ENCODE measurements at regions not wholly inside any gene's neighbourhood (a gene's known extent, or its start where the extent isn't known, plus 50 kb on each side); places are given as distances from the start of the nearest gene placed in this dataset.
A peak's percentile ranks its signal among the peaks of the same experiment; 100 is the strongest.
"Not testable (repeated sequence)": the region's sequence is repeated elsewhere in the genome, so short reads cannot be mapped to it uniquely, and the experiment has no call there.

DNA sequence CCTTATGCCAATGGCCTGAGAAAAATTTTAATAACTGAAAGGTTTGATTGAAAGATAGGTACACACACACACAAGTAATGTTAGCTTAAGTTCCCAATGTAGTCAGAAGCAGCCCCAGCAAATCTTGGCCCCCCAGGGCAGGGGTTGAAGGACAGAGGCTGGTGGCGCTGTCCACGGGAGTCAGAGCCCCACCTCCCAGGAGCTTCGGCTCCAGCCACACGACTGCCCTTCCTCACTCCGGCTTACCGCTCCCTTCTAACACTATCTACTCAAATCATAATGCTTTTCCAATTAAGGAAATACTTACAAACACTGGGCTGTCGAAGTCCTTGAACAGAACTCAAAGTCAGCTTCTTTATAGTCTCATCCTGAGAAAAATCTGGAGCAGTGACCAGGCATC, 163.9 kb upstream of the NBPF12 start:
- H3K9me3 ChIP-seq; DNase-seq; ATAC-seq (ENCODE audit: low FRiP score in 2 of 2); H3K27me3 ChIP-seq; H3K4me3 ChIP-seq; H3K27ac ChIP-seq; H3K36me3 ChIP-seq; H3K4me1 ChIP-seq: not testable (repeated sequence)
- WGBS, 2 donors, result 60% methylated on average over 4 to 7 of the region's 7 CpGs

DNA sequence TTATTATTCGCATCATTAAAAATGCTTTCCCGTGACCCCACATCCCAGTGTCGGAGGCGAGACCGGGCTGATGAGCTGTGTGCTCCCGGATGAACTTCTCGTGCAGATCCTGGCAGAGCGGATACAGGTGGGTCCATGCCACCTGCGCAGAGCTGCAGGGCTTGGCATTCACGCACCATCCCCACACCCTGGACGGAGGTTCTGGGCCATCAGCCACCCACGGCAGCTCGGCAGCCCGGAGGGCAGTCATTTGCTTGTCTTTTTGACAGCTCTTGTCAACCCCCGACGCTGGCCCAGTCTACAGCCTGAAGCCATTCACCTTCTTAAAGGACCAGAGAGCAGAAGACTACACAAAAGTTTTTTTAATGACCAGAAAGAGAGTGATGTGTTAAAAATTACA, 166.7 kb upstream of the NBPF12 start:
- 74 to 83% methylated on average over 13 to 16 of the region's 16 CpGs for WGBS, 2 donors
- H3K27ac ChIP-seq, H3K36me3 ChIP-seq, H3K4me3 ChIP-seq, H3K9me3 ChIP-seq, H3K27me3 ChIP-seq, H3K4me1 ChIP-seq: not testable (repeated sequence)
- peak in 1 of 2 donors; percentile 49 for DNase-seq
- ATAC-seq (ENCODE audit: low FRiP score in 2 of 2), result peak; percentile 23 to 30

DNA sequence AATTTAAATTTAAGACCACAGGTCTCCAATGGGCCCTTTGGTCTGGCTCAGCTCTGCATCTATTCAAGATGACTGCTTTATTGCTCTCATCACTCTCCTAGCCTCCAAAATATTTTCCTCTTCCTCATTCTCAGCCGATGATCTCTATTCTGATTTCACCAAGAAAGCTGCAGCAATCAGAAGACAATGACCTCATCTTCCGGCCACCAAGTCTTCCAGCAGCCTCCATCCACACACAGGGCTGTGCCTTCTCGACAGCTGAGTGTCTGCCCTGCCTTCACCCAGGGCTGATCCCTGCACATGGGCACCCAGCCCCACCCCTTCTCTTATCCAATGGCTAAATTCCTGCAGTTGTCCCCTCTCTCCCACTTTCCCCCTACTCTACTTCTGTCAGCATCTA, 167.1 kb upstream of the NBPF12 start:
- peak; percentile 46 to 60 for ATAC-seq (ENCODE audit: low FRiP score in 2 of 2)
- H3K36me3 ChIP-seq, DNase-seq, H3K27me3 ChIP-seq, H3K4me3 ChIP-seq, H3K27ac ChIP-seq, H3K9me3 ChIP-seq, H3K4me1 ChIP-seq: not testable (repeated sequence)
- no CpG with 5 or more reads among the region's 3 CpGs for WGBS, 2 donors

DNA sequence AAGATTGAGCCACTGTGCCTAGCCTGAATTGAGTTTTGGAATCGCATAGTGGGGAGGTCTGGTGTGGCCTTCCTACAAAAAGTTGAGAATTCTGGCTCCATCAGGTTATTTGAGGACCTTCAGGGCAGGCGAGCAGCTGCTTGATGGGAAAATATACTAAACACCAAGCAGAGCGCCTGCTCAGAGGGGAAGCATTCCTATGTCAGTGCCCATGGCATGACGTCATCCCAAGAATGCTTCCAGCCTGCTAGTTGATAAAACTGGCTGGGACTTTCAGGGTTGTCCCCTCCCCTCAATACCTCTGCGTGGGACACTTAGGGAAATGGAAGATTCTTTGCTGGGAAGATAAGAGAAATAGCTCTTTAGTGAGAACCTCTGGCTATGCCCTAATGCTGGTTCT, 174.9 kb upstream of the NBPF12 start:
- not testable (repeated sequence) for ATAC-seq (ENCODE audit: low FRiP score in 2 of 2); H3K4me1 ChIP-seq; H3K27me3 ChIP-seq; H3K36me3 ChIP-seq; H3K27ac ChIP-seq; DNase-seq; H3K9me3 ChIP-seq; H3K4me3 ChIP-seq
- no CpG with 5 or more reads among the region's 5 CpGs for WGBS, 2 donors

DNA sequence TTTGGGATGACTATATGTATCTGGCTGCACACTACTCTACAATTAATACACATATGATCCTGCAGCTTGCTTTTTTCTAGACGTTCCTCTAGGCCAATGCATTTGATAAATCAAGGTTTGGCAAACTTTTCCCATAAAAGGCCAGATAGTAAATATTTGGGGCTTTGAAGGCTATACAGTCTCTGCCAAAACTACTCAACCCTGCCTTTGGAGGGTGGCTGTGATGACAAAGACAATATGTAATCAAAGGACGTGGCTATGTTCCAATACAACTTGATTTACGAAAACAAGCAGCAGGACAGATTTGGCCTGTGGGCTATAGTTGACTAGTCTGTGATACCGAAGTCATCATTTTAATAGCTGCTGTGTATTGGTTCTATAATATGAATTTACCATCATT, 181.3 kb upstream of the NBPF12 start:
- ATAC-seq (ENCODE audit: low FRiP score in 2 of 2); H3K4me1 ChIP-seq; H3K9me3 ChIP-seq; H3K27me3 ChIP-seq; H3K36me3 ChIP-seq; H3K27ac ChIP-seq; H3K4me3 ChIP-seq; DNase-seq: not testable (repeated sequence)
- 74% methylated on average over 3 of the region's 4 CpGs; no CpG with 5 or more reads in 1 of the 2 donors for WGBS, 2 donors

DNA sequence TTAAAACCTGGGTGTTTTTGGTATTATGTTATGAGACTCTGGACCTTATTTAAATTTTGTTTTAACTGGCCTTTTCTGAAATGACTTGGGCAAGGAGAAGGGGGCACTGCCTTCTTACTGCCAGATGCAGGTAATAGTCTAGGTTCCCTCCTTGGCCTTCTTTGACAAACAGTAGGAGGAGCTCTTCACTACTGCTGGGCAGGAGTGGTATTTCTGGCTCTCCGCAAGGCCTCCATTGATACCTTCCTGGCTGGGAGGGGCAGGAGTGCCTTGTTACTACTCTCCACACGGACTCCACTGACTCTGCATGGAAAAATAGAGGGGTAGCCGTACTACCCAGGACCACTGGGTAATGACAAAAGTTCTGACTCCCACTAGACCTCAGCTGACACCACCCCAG, 189.4 kb upstream of the NBPF12 start:
- not testable (repeated sequence) for H3K4me1 ChIP-seq, H3K9me3 ChIP-seq, H3K36me3 ChIP-seq, H3K27me3 ChIP-seq, H3K4me3 ChIP-seq, H3K27ac ChIP-seq, DNase-seq
- WGBS, 2 donors, result no CpG with 5 or more reads among the region's 3 CpGs
- peak in 1 of 2 donors; percentile 30 for ATAC-seq (ENCODE audit: low FRiP score in 2 of 2)

DNA sequence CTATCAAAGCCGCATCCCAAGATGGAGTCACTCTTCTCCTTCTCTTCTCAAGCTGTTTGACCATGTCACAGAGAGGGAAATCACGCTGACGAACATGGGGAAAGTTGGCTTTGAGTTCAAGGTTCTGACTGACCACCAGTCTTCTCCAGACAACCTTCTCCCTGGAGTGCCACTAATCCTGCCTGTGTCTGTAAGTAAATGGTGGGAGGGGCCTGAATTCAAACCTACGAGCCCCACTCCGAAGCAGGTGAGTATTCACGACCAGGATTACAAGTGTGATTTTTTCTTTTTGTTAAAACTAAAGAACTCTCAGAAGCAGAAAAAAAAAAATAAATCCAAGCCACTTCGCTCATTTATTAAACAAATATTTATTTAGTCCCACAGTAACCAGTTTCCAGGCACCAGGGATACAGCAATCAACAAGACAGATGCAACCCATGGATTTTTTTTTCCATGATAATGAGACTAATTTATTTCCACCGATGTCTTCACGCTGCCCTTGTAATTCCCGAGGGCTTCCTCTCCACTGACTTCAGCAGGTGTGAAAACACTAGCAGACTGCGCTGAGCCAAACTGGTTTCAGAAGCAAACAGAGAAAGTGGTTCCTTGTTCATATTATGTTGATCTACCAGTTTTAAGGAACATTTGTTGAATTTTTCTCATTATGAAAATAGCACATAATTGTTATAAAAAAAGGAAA, 206.0 kb upstream of the NBPF12 start:
- H3K9me3 ChIP-seq; H3K4me3 ChIP-seq; H3K27ac ChIP-seq; H3K36me3 ChIP-seq; H3K4me1 ChIP-seq; DNase-seq; H3K27me3 ChIP-seq; ATAC-seq (ENCODE audit: low FRiP score in 2 of 2): not testable (repeated sequence)
- 51 to 52% methylated on average over 8 to 10 of the region's 11 CpGs for WGBS, 2 donors

DNA sequence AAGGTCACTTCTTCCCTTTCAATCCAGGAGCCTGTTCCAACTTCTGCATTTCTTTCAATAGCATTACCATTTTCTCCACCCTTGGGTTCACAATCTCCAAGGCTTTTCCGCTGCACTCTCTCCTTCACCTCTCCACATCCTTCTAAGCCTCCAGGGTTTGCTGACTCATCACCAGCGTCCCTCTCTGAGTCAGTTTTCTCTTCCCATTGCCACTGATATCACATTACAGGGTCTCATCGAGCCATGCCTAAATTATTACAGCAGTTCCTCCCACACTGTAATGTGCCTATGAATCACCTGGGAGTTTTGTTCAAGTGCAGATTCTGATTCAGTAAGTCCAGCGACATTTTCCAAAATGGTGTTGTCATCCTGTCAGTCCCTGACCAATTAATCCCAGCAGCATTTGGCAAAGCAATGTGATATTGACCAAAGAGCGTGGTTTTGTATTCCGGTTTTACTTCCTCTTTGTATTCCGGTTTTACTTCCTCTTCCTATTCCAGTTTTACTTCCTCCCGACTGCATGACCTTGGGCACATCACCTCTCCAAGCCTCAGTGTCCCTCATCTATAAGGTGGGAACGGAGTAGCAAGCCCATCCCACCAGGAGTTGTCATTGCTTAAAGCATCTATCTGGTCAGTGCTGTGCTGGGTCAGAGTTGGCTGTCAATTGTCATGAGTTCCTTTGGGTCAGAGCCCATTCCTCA, 208.3 kb upstream of the NBPF12 start:
- ATAC-seq (ENCODE audit: low FRiP score in 2 of 2), result peak in 1 of 2 donors; percentile 69
- H3K4me3 ChIP-seq, DNase-seq, H3K4me1 ChIP-seq, H3K36me3 ChIP-seq, H3K27me3 ChIP-seq, H3K9me3 ChIP-seq, H3K27ac ChIP-seq: not testable (repeated sequence)
- WGBS, 2 donors, result 40 to 44% methylated on average over 3 to 5 of the region's 9 CpGs

DNA sequence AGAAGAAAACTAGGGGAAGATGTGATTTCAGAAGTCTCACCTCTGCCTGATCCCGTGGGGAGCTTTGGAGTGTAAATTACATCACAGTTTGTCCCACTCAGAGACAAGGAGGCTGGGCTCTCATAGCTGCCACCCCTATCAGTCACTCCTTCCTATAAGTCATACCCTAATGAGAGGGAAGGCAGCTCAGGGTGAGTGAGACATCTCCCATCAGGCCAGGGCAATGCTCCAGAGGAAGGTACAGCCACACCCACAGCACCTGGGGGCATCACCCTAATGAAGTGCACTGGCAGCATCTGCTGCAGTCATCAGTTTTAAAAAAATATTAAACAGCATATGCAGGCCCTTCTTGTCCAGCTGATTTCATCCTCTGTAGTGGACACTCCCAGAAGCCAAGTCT, 223.1 kb upstream of the NBPF12 start:
- H3K4me1 ChIP-seq, DNase-seq, H3K27me3 ChIP-seq, H3K36me3 ChIP-seq, H3K4me3 ChIP-seq, H3K27ac ChIP-seq, H3K9me3 ChIP-seq: not testable (repeated sequence)
- WGBS, 2 donors, result no CpG with 5 or more reads among the region's 1 CpG
- peak in 1 of 2 donors; percentile 51 for ATAC-seq (ENCODE audit: low FRiP score in 2 of 2)

DNA sequence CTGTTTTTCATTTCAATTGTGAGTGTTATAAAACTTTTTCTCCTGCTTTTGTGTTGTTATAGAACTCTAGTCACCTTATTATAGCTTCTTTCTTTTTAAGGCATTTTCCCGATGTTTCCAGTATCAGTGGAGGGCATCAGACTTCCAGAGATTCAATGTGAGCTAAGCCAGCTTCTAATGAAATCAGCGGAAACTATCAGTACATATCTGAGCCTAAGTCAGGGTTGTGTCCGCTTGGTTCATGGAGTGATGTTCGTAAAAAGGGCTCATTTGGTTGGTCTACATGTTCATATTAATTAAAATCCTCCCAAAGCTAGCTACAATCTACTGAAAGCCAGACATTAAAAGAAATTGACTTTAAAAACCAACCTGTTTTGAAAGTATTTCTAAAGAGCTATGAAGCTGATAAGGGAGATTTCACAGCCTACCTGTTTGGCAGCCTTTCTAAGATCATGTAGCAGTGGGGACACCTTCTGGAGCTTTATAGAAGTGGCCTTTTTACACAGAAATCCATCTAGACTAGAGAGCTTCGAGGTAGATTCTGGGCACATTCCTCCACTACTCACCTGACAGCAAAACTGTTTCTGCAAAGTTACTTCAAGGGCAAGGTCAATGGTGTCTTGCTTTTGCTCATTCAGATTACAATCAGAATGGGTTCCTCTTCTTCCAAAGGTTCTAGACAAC, 227.1 kb upstream of the NBPF12 start:
- not testable (repeated sequence) for H3K36me3 ChIP-seq; H3K27ac ChIP-seq; H3K9me3 ChIP-seq; DNase-seq; H3K4me1 ChIP-seq; H3K4me3 ChIP-seq; H3K27me3 ChIP-seq; ATAC-seq (ENCODE audit: low FRiP score in 2 of 2)
- WGBS, 2 donors, result 56 to 66% methylated on average over 3 to 4 of the region's 5 CpGs

DNA sequence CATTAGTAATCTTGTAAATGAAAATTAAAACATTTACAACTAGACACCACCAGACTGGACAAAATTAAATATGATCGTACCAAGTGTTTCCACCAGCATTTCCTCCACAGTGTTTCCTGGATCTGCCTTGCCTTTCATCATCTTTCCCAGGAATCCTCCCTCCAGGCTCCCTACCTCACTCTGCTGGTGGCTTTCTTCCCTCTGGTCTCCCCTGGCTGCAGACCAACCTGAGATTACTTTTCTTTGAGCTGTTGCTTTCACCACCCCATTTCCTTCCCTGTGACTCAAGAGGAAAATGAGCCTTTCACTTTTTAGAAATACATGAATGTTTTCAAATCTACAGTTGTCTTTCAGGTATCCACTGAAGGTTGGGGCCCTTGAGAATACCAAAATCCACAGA, 228.8 kb upstream of the NBPF12 start:
- 69 to 83% methylated on average over 1 of the region's 1 CpG for WGBS, 2 donors
- not testable (repeated sequence) for H3K4me3 ChIP-seq; H3K27me3 ChIP-seq; H3K4me1 ChIP-seq; DNase-seq; H3K27ac ChIP-seq; H3K9me3 ChIP-seq; H3K36me3 ChIP-seq; ATAC-seq (ENCODE audit: low FRiP score in 2 of 2)

DNA sequence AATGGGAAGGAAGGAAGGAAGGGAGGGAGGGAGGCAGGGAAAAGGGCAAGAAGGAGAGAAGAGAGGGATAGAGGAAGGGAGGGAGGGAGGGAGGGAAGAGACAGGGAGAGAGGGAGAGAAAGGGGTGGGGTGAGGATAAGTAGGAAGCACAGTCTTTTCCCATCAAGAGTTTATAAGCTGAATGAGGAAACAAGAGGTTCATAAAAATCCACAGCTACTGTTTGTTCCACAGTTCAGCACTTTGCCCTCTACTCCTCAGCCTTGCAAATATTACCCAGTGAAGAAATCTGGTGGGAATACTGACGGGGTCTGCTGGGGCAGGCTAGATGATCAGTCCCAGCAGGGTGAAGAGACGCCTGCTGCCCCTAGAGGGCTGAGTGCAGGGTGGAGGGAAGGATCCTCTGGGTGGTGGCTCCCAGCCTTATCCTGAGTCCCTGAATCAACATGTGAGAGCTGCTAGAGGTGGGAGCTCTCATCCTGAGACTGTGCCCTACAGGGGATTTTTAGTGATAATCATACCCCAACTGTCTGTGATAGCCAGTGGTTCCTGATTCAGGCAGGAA, 233.9 kb upstream of the NBPF12 start:
- not testable (repeated sequence) for DNase-seq, H3K27ac ChIP-seq, H3K36me3 ChIP-seq, H3K9me3 ChIP-seq, H3K4me1 ChIP-seq, H3K4me3 ChIP-seq, H3K27me3 ChIP-seq
- ATAC-seq (ENCODE audit: low FRiP score in 2 of 2), result peak in 1 of 2 donors; percentile 24
- whole genome bisulfite sequencing, 2 donors, result 52 to 88% methylated on average over 1 to 2 of the region's 2 CpGs

DNA sequence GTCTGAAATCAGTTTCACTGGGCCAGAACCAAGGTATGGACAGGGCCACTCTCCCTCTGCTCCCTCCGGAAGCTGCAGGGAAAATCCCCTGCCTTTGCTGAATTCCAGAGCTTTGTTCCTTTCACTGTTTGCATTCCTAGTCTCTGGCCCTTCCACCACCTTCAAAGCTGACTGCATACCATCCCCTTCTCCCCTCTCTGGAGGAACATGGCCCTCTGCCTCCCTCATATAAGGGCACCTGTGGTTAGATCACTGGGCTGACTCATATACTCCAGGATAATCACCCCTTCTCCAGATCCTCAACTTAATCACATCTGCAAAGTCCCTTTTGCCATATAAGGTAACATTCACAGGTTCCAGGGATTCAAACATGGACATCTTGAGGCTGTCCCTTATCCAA, 236.8 kb upstream of the NBPF12 start:
- WGBS, 2 donors, result no CpG with 5 or more reads among the region's 1 CpG
- not testable (repeated sequence) for H3K27me3 ChIP-seq

More for the DNA sequence above, 236.8 kb upstream of the NBPF12 start:
- not testable (repeated sequence) for ATAC-seq (ENCODE audit: low FRiP score in 2 of 2); H3K4me1 ChIP-seq; H3K27ac ChIP-seq; H3K4me3 ChIP-seq; H3K36me3 ChIP-seq; DNase-seq; H3K9me3 ChIP-seq

Data from upper lobe of left lung (tissue), 6 donors.